Right lobe of liver (tissue), 6 donors: ENCODE measurements at regions not wholly inside any gene's neighbourhood (a gene's known extent, or its start where the extent isn't known, plus 50 kb on each side); places are given as distances from the start of the nearest gene placed in this dataset.

Source experiments
- ATAC-seq, 4 donors: fragments of 200-7000 bp; cut with Tn5 transposase; one replicate each; pipeline ENCODE4 v1.9.1; 2020; ENCODE audit warnings: mild to moderate bottlenecking in 4 of 4, moderate library complexity in 4 of 4
- DNase-seq, 3 donors: peaks; one replicate each; pipeline ENCODE4 v3.0.0-alpha.2; 2020
- H3K27ac ChIP-seq, 3 donors: fragments of 200-600 bp; one replicate each; pipeline ENCODE4 v1.8.0; 2022
- H3K27me3 ChIP-seq, 2 donors: fragments of 200-600 bp; one replicate each; pipeline ENCODE4 v1.8.0; 2022
- H3K36me3 ChIP-seq, 4 donors: fragments of 200-600 bp; sonication (generic) in 1 of 4; one replicate each; pipeline versions ENCODE4 v1.5.1 to v1.8.0; 2017 to 2022; ENCODE audit warnings: control low read depth in 1 of 4
- H3K4me1 ChIP-seq, 4 donors: fragments of 200-600 bp; sonication (generic) in 1 of 4; one replicate each; pipeline versions ENCODE4 v1.5.1 to v1.8.0; 2017 to 2022; ENCODE audit warnings: control low read depth in 1 of 4
- H3K4me3 ChIP-seq, 3 donors: fragments of 200-600 bp; one replicate each; pipeline ENCODE4 v1.8.0; 2022
- H3K9me3 ChIP-seq, 4 donors: fragments of 200-600 bp; sonication (generic) in 1 of 4; one replicate each; pipeline versions ENCODE4 v1.5.1 to v1.8.0; 2017 to 2022; ENCODE audit warnings: control low read depth in 1 of 4
- CTCF ChIP-seq, 4 donors: fragments of 200-600 bp in 3 of 4; fragments of 450-650 bp in 1 of 4; IDR thresholded peaks; one replicate each; pipeline versions ENCODE4 v1.5.1 to v1.8.0; 2016 to 2022; ENCODE audit warnings: antibody characterized with exemption in 4 of 4, mild to moderate bottlenecking in 2 of 4
- POLR2A ChIP-seq: fragments of 450-650 bp; IDR thresholded peaks from one replicate; pipeline ENCODE4 v1.6.1; 2017; ENCODE audit warnings: antibody characterized with exemption, mild to moderate bottlenecking
- WGBS: methylation state at CpG from one replicate; pipeline ENCODE4 v1.1.6; 2018; ENCODE audit warnings: low coverage, low lambda C conversion rate; ENCODE audit not compliant: insufficient coverage; ENCODE audit errors: missing lambda C conversion rate; 5-methylcytosine and 5-hydroxymethylcytosine counted together
- intact Hi-C, 2 donors: fragments of 100-400 bp; cut with DNase I; formaldehyde crosslinking; loops; one replicate each; pipeline versions ENCODE4 v1.11.2 to v1.14.1; 2022
- donor health status: DM: no; HTN: yes; CAD: no.
- donor health status: DM: no; HTN: no; CAD: no.
- donor health status: DM: no; HTN: no; CAD: no.
- donor health status: DM: no; HTN: yes; CAD: no.
- donor health status: DM: no; HTN: yes; CAD: no.

GRCh38 chr3:103342205-103342731 lies 907.5 kb downstream of the ZPLD1 start:
- 49% methylated on average over 3 of the region's 4 CpGs for WGBS
- no peaks in the 10 kb centered on the region for H3K9me3 ChIP-seq
- no peak overlapping the region for H3K4me3 ChIP-seq
- intact Hi-C loops = no loop called here
- H3K27me3 ChIP-seq = no peaks in the 10 kb centered on the region
- no peak for ATAC-seq
- no peaks in the 10 kb centered on the region for H3K36me3 ChIP-seq
- TF ChIP-seq CTCF (IDR thresholded peaks at IDR 0.05) (no peak), POLR2A (no peak)
- H3K27ac ChIP-seq = no peak overlapping the region
- no peaks in the 10 kb centered on the region for H3K4me1 ChIP-seq
- DNase-seq = no peak

- H3K4me1 ChIP-seq = no peaks in the 10 kb centered on the region
- H3K27ac ChIP-seq = no peak overlapping the region
- ATAC-seq (no peak), DNase-seq (no peak)
- TF ChIP-seq CTCF (IDR thresholded peaks at IDR 0.05) = no peak
- TF ChIP-seq POLR2A = no peak
- H3K36me3 ChIP-seq = no peaks in the 10 kb centered on the region
- 69% methylated on average over 4 of the region's 4 CpGs for WGBS
- no peaks in the 10 kb centered on the region for H3K27me3 ChIP-seq
- H3K4me3 ChIP-seq = no peak overlapping the region
- H3K9me3 ChIP-seq = no peaks in the 10 kb centered on the region
- intact Hi-C loops = no loop called here
Observed at GRCh38 chr3:103349760-103350159, 914.9 kb downstream of the ZPLD1 start.

- intact Hi-C loops = no loop called here
- DNase-seq (no peak), ATAC-seq (no peak)
- H3K4me3 ChIP-seq = no peak overlapping the region
- no peaks in the 10 kb centered on the region for H3K4me1 ChIP-seq
- H3K36me3 ChIP-seq = no peaks in the 10 kb centered on the region
- no peaks in the 10 kb centered on the region for H3K27me3 ChIP-seq
- 29% methylated on average over 1 of the region's 1 CpG for WGBS
- H3K9me3 ChIP-seq = no peaks in the 10 kb centered on the region
- TF ChIP-seq POLR2A = no peak
- no peak for TF ChIP-seq CTCF (IDR thresholded peaks at IDR 0.05)
- H3K27ac ChIP-seq = no peak overlapping the region
Observed at GRCh38 chr3:103365467-103365866, 930.7 kb downstream of the ZPLD1 start.

GRCh38 chr3:103367481-103367880 lies 932.7 kb downstream of the ZPLD1 start:
- TF ChIP-seq POLR2A = no peak
- TF ChIP-seq CTCF (IDR thresholded peaks at IDR 0.05) = no peak
- no peaks in the 10 kb centered on the region for H3K9me3 ChIP-seq
- H3K27ac ChIP-seq = no peak overlapping the region
- WGBS = 58% methylated on average over 3 of the region's 3 CpGs
- no peak overlapping the region for H3K4me3 ChIP-seq
- ATAC-seq (no peak), DNase-seq (no peak)
- no peaks in the 10 kb centered on the region for H3K27me3 ChIP-seq
- intact Hi-C loops = no loop called here
- H3K4me1 ChIP-seq = no peaks in the 10 kb centered on the region
- no peaks in the 10 kb centered on the region for H3K36me3 ChIP-seq

- Histone ChIP-seq H3K9me3 (no peaks in the 10 kb centered on the region), H3K27me3 (no peaks in the 10 kb centered on the region), H3K36me3 (no peaks in the 10 kb centered on the region), H3K4me3 (no peak overlapping the region), H3K4me1 (no peaks in the 10 kb centered on the region), H3K27ac (no peak overlapping the region)
- intact Hi-C loops = no loop called here
- DNase-seq (no peak), ATAC-seq (no peak)
- TF ChIP-seq CTCF (IDR thresholded peaks at IDR 0.05) (no peak), POLR2A (no peak)
- WGBS = 53% methylated on average over 1 of the region's 1 CpG
Observed at GRCh38 chr3:103371411-103371810, 936.6 kb downstream of the ZPLD1 start.
